Caco-2 (cell line): ENCODE measurements at regions not wholly inside any gene's neighbourhood (a gene's known extent, or its start where the extent isn't known, plus 50 kb on each side); places are given as distances from the start of the nearest gene placed in this dataset.

ENCODE experiments used
- BruUV-seq: library from RNA; stranded (reverse); fragments of 400-500 nt; replicated peaks from 2 replicates; lab custom pipeline; 2021; lab: Mats Ljungman, UMichigan
- CTCF ChIA-PET: fragments of 300-600 bp; sonication (Branson Sonifier 250); formaldehyde crosslinking; loops from one replicate; lab custom pipeline; 2022; ENCODE audit warnings: antibody characterized with exemption; lab: Charles Lee
- POLR2A ChIA-PET: fragments of 300-600 bp; sonication (Branson Sonifier 250); formaldehyde crosslinking; loops from one replicate; lab custom pipeline; 2022; ENCODE audit warnings: antibody characterized with exemption; lab: Charles Lee
- DNase-seq, 2 experiments: peaks; one replicate each; pipeline versions ENCODE4 v3.0.0 to v3.0.0-alpha.2; 2020 to 2022
- H3K27me3 ChIP-seq: replicated peaks from 2 replicates; pipeline ENCODE4 v1.6.0; 2011; ENCODE audit warnings: low read length; ENCODE audit not compliant: control insufficient read depth, insufficient read depth
- H3K36me3 ChIP-seq: 2 replicates; pipeline ENCODE4 v1.5.1; 2011; ENCODE audit warnings: low read length; ENCODE audit not compliant: control insufficient read depth, insufficient read depth
- H3K4me1 ChIP-seq: fragments of 250-450 bp; sonication (Bioruptor Pico); 2 replicates; pipeline ENCODE4 v1.5.1; 2020; ENCODE audit warnings: mild to moderate bottlenecking
- H3K4me3 ChIP-seq: 2 replicates; pipeline ENCODE4 v1.5.1; 2011; ENCODE audit warnings: low read depth, mild to moderate bottlenecking, control low read depth, low read length
- H3K9me3 ChIP-seq: fragments of 250-450 bp; sonication (Bioruptor Pico); 2 replicates; pipeline ENCODE4 v1.5.1; 2020; ENCODE audit warnings: mild to moderate bottlenecking, moderate library complexity
- H3K27ac Mint-ChIP-seq: one replicate; pipeline ENCODE4 v1.8.0; 2022; ENCODE audit warnings: mixed read lengths; ENCODE audit not compliant: unreplicated experiment
- H3K27me3 Mint-ChIP-seq: one replicate; pipeline ENCODE4 v1.8.0; 2022; ENCODE audit warnings: mixed read lengths; ENCODE audit not compliant: insufficient read depth, unreplicated experiment
- H3K36me3 Mint-ChIP-seq: one replicate; pipeline ENCODE4 v1.8.0; 2022; ENCODE audit warnings: mild to moderate bottlenecking, mixed read lengths; ENCODE audit not compliant: insufficient read depth, unreplicated experiment
- H3K4me1 Mint-ChIP-seq: one replicate; pipeline ENCODE4 v1.8.0; 2022; ENCODE audit warnings: low read depth, mixed read lengths; ENCODE audit not compliant: unreplicated experiment
- H3K4me3 Mint-ChIP-seq: one replicate; pipeline ENCODE4 v1.8.0; 2022; ENCODE audit warnings: mild to moderate bottlenecking, moderate library complexity, mixed read lengths; ENCODE audit not compliant: unreplicated experiment
- H3K9me3 Mint-ChIP-seq: one replicate; pipeline ENCODE4 v1.8.0; 2022; ENCODE audit warnings: mixed read lengths; ENCODE audit not compliant: unreplicated experiment
- intact Hi-C: fragments of 100-400 bp; cut with micrococcal nuclease; formaldehyde crosslinking; loops from one replicate; pipeline ENCODE4 v1.10.0; 2022; ENCODE audit not compliant: unreplicated experiment
- TF ChIP-seq, protein P1 (sequence below), 2 experiments: fragments of 200-600 bp in 1 of 2; IDR thresholded peaks; 1 replicate in 1 of 2; 2 replicates in 1 of 2; pipeline versions ENCODE4 v1.5.1 to v1.8.0; 2011 to 2022; ENCODE audit warnings: antibody characterized with exemption in 1 of 2, control low read depth in 1 of 2, inconsistent platforms in 1 of 2, low read depth in 1 of 2, low read length in 1 of 2, mild to moderate bottlenecking in 1 of 2, moderate library complexity in 1 of 2; ENCODE audit not compliant: insufficient read depth in 1 of 2, severe bottlenecking in 1 of 2, unreplicated experiment in 1 of 2

DNA sequence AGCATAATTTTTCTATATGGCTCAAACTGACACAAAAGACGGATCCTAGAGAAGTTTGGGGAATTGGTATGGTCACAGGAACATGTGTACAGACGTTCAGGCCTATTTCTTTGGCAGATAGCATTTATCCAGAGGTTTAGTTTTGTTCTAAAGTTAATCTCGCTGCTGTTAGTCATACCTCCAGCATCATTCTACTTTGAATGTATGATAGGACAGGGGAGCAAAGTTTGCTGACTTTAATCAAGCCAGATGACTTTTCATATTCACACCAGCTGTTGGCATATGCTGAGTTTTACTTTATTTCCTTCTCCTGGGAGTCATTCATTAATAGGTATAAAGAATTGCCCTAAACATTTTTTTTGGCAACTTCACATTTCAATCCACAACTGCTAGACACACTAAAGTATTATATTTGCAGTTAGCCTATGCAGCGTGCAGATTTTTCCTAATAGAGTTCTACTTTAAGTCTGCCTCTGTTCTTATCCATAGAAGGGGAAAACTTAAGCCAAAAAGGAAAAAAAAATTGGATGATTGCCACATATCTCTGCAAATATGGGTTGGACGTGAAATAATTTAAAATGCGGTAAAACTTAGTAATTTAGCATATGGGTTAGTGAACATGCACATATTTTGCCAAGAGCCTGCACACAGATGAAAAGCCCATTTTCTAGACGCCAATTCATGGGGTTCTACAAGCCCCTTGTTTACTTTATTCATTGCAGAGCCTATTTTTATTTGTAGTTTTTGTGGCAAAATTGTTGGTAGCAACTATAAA, 213.1 kb downstream of the C7orf25 start:
- no peak for DNase-seq
- Mint-ChIP-seq H3K4me3 (no peak overlapping the region), H3K27ac (no peak overlapping the region), H3K4me1 (no peaks in the 10 kb centered on the region), H3K27me3 (peaks cover 8% of the 10 kb centered on the region), H3K36me3 (no peaks in the 10 kb centered on the region), H3K9me3 (no peaks in the 10 kb centered on the region)
- Histone ChIP-seq H3K4me3 (no peak overlapping the region), H3K36me3 (no peaks in the 10 kb centered on the region), H3K27me3 (no peaks in the 10 kb centered on the region; the same call in 1 of the 2 replicates), H3K4me1 (no peaks in the 10 kb centered on the region), H3K9me3 (no peaks in the 10 kb centered on the region)
- CTCF ChIA-PET: no interaction called here
- intact Hi-C loops: loop anchor here (10.0 kb wide), 1 partner anchor 146 kb away; no protein-coding TSS in a partner anchor
- TF ChIP-seq, protein P1, sequence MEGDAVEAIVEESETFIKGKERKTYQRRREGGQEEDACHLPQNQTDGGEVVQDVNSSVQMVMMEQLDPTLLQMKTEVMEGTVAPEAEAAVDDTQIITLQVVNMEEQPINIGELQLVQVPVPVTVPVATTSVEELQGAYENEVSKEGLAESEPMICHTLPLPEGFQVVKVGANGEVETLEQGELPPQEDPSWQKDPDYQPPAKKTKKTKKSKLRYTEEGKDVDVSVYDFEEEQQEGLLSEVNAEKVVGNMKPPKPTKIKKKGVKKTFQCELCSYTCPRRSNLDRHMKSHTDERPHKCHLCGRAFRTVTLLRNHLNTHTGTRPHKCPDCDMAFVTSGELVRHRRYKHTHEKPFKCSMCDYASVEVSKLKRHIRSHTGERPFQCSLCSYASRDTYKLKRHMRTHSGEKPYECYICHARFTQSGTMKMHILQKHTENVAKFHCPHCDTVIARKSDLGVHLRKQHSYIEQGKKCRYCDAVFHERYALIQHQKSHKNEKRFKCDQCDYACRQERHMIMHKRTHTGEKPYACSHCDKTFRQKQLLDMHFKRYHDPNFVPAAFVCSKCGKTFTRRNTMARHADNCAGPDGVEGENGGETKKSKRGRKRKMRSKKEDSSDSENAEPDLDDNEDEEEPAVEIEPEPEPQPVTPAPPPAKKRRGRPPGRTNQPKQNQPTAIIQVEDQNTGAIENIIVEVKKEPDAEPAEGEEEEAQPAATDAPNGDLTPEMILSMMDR (IDR thresholded peaks at IDR 0.05; ENCODE audit: insufficient read depth in 1 of 2, low read depth in 1 of 2, low read length in 1 of 2, severe bottlenecking in 1 of 2, unreplicated experiment in 1 of 2): no peak
- POLR2A ChIA-PET: no interaction called here
- BruUV-seq: no TSS peak

GRCh38 chr7:42694894-42695507, 216.9 kb downstream of the C7orf25 start:
- TF ChIP-seq, protein P1 (IDR thresholded peaks at IDR 0.05; ENCODE audit: insufficient read depth in 1 of 2, low read depth in 1 of 2, low read length in 1 of 2, severe bottlenecking in 1 of 2, unreplicated experiment in 1 of 2): no peak
- CTCF ChIA-PET: no interaction called here

GRCh38 chr7:42693722-42694121, 218.1 kb downstream of the C7orf25 start:
- CTCF ChIA-PET: no interaction called here
- H3K4me1 Mint-ChIP-seq: no peaks in the 10 kb centered on the region

More at GRCh38 chr7:42694894-42695507, 216.9 kb downstream of the C7orf25 start:
- Mint-ChIP-seq H3K36me3 (no peaks in the 10 kb centered on the region), H3K4me3 (no peak overlapping the region), H3K4me1 (no peaks in the 10 kb centered on the region), H3K9me3 (no peaks in the 10 kb centered on the region), H3K27ac (no peak overlapping the region), H3K27me3 (peaks cover 12% of the 10 kb centered on the region)
- Histone ChIP-seq H3K4me1 (no peaks in the 10 kb centered on the region), H3K27me3 (peaks cover 1% of the 10 kb centered on the region; the same call in 1 of the 2 replicates), H3K36me3 (no peaks in the 10 kb centered on the region), H3K4me3 (no peak overlapping the region), H3K9me3 (no peaks in the 10 kb centered on the region)
- BruUV-seq: no TSS peak
- intact Hi-C loops: loop anchor here (10.0 kb wide), 1 partner anchor 150 kb away; no protein-coding TSS in a partner anchor
- no peak for DNase-seq
- POLR2A ChIA-PET: no interaction called here

More at GRCh38 chr7:42693722-42694121, 218.1 kb downstream of the C7orf25 start:
- Mint-ChIP-seq H3K36me3 (no peaks in the 10 kb centered on the region), H3K4me3 (no peak overlapping the region), H3K9me3 (no peaks in the 10 kb centered on the region), H3K27me3 (peaks cover 8% of the 10 kb centered on the region), H3K27ac (no peak overlapping the region)
- Histone ChIP-seq H3K36me3 (no peaks in the 10 kb centered on the region), H3K4me3 (no peak overlapping the region), H3K9me3 (no peaks in the 10 kb centered on the region), H3K4me1 (no peaks in the 10 kb centered on the region), H3K27me3 (peaks cover 1% of the 10 kb centered on the region; the same call in 1 of the 2 replicates)
- no TSS peak for BruUV-seq
- DNase-seq: no peak
- TF ChIP-seq, protein P1 (IDR thresholded peaks at IDR 0.05; ENCODE audit: insufficient read depth in 1 of 2, low read depth in 1 of 2, low read length in 1 of 2, severe bottlenecking in 1 of 2, unreplicated experiment in 1 of 2): no peak
- POLR2A ChIA-PET: no interaction called here
- intact Hi-C loops: loop anchor here (10.0 kb wide), 1 partner anchor 151 kb away; no protein-coding TSS in a partner anchor
